CD4-positive, alpha-beta memory T cell (primary cell): ENCODE measurements at regions not wholly inside any gene's neighbourhood (a gene's known extent, or its start where the extent isn't known, plus 50 kb on each side); places are given as distances from the start of the nearest gene placed in this dataset.
A peak's percentile ranks its signal among the peaks of the same experiment; 100 is the strongest.
"Not testable (repeated sequence)": the region's sequence is repeated elsewhere in the genome, so short reads cannot be mapped to it uniquely, and the experiment has no call there.

Experiments used
- CTCF ChIA-PET: fragments of 350-600 bp; sonication (Branson Sonifier 250); formaldehyde crosslinking; loops from one replicate; lab custom pipeline; 2021; ENCODE audit warnings: inconsistent platforms; ENCODE audit not compliant: partially characterized antibody; lab: Charles Lee
- POLR2A ChIA-PET: fragments of 350-600 bp; sonication (Branson Sonifier 250); formaldehyde crosslinking; loops from one replicate; lab custom pipeline; 2021; ENCODE audit not compliant: partially characterized antibody; lab: Charles Lee
- DNase-seq, 5 donors: peaks; one replicate each; pipeline versions ENCODE4 v3.0.0 to v3.0.0-alpha.2; 2020 to 2022; ENCODE audit warnings: mixed read lengths in 1 of 5
- H3K27ac ChIP-seq: one replicate; pipeline ENCODE4 v1.7.0; 2013; ENCODE audit warnings: low read depth, low read length
- H3K27me3 ChIP-seq: 2 replicates; pipeline ENCODE4 v1.7.0; 2013; ENCODE audit warnings: mild to moderate bottlenecking, low read length, moderate library complexity; ENCODE audit not compliant: insufficient read depth
- H3K36me3 ChIP-seq: 2 replicates; pipeline ENCODE4 v1.7.0; 2013; ENCODE audit warnings: mild to moderate bottlenecking, low read length, moderate library complexity; ENCODE audit not compliant: insufficient read depth
- H3K4me1 ChIP-seq: 2 replicates; pipeline ENCODE4 v1.7.0; 2013; ENCODE audit warnings: mild to moderate bottlenecking, low read length, moderate library complexity; ENCODE audit not compliant: insufficient read depth
- H3K4me3 ChIP-seq, 2 donors: one replicate each; pipeline ENCODE4 v1.7.0; 2013; ENCODE audit warnings: low read length in 2 of 2, mild to moderate bottlenecking in 1 of 2
- H3K9me3 ChIP-seq, 2 donors: one replicate each; pipeline ENCODE4 v1.7.0; 2013; ENCODE audit warnings: low read length in 2 of 2, control low read depth in 1 of 2; ENCODE audit not compliant: control insufficient read depth in 1 of 2
- H3K27ac Mint-ChIP-seq, 7 donors: one replicate each; pipeline ENCODE4 v1.8.0; 2020 to 2021; ENCODE audit warnings: mixed read lengths in 7 of 7, mild to moderate bottlenecking in 6 of 7, inconsistent platforms in 3 of 7, moderate library complexity in 3 of 7
- H3K27me3 Mint-ChIP-seq, 2 donors: one replicate each; pipeline ENCODE4 v1.8.0; 2020 to 2021; ENCODE audit warnings: mixed read lengths in 2 of 2
- H3K36me3 Mint-ChIP-seq, 2 donors: one replicate each; pipeline ENCODE4 v1.8.0; 2020 to 2021; ENCODE audit warnings: mixed read lengths in 2 of 2, inconsistent platforms in 1 of 2, mild to moderate bottlenecking in 1 of 2
- H3K4me1 Mint-ChIP-seq, 4 donors: one replicate each; pipeline ENCODE4 v1.8.0; 2020 to 2021; ENCODE audit warnings: mixed read lengths in 4 of 4, mild to moderate bottlenecking in 1 of 4
- H3K4me3 Mint-ChIP-seq, 8 donors: one replicate each; pipeline ENCODE4 v1.8.0; 2020 to 2021; ENCODE audit warnings: mixed read lengths in 8 of 8, mild to moderate bottlenecking in 7 of 8, moderate library complexity in 6 of 8, inconsistent platforms in 3 of 8
- H3K9me3 Mint-ChIP-seq, 8 donors: one replicate each; pipeline ENCODE4 v1.8.0; 2020 to 2021; ENCODE audit warnings: mixed read lengths in 8 of 8, mild to moderate bottlenecking in 5 of 8, inconsistent platforms in 3 of 8, moderate library complexity in 1 of 8
- intact Hi-C: fragments of 100-400 bp; cut with micrococcal nuclease; formaldehyde crosslinking; loops from one replicate; pipeline ENCODE4 v1.15.1; 2023

DNA sequence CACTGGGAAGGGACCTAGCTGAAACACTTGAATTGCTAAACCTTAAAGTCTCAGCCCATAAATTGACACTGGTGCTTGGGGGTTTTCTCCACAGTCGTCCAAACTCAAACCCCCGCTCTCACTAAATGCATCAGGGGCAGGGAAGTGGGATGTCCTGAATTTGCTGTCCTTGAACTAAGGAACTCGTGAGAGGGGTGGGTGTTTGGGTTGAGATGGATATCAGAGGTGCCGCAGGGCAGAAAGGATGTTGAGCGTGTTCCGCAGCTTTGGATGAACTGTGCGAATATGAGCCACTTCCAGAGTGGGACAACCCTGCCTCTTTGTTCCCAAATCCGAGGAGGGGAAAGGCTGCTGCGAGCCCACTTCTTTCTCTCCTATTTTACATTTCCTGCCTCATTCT lies 90.3 kb upstream of the LYZL2 start:
- H3K9me3 Mint-ChIP-seq, result no peaks in the 10 kb centered on the region
- no peaks in the 10 kb centered on the region for H3K36me3 ChIP-seq
- H3K4me3 Mint-ChIP-seq, result no peak overlapping the region
- peaks cover 0 to 1% (median 0%) of the 10 kb centered on the region in 4 donors for H3K4me1 Mint-ChIP-seq
- intact Hi-C loops, result no loop called here
- ChIA-PET POLR2A (no interaction called here), CTCF (interaction anchor here (0.8 to 7.9 kb wide), 9 partner anchors 9 to 80 kb away, joined by 3 to 279 read pairs (median 8); no protein-coding TSS in a partner anchor)
- H3K4me1 ChIP-seq, result no peaks in the 10 kb centered on the region
- H3K27me3 Mint-ChIP-seq, result no peaks in the 10 kb centered on the region
- H3K4me3 ChIP-seq, result no peak overlapping the region
- no peak overlapping the region for H3K27ac Mint-ChIP-seq
- no peaks in the 10 kb centered on the region for H3K36me3 Mint-ChIP-seq
- no peaks in the 10 kb centered on the region for H3K9me3 ChIP-seq
- no peaks in the 10 kb centered on the region for H3K27me3 ChIP-seq
- DNase-seq, result no peak
- H3K27ac ChIP-seq, result no peak overlapping the region

- H3K27ac Mint-ChIP-seq, result peak overlapping the region in 2 of 7 donors; percentile 11 to 84
- H3K36me3 ChIP-seq, result no peaks in the 10 kb centered on the region
- H3K4me3 ChIP-seq, result no peak overlapping the region
- H3K9me3 Mint-ChIP-seq, result peaks cover 0 to 20% (median 14%) of the 10 kb centered on the region in 8 donors
- peaks cover 3 to 11% of the 10 kb centered on the region in 2 donors for H3K36me3 Mint-ChIP-seq
- intact Hi-C loops, result loop anchor here (5.0 to 10.0 kb wide), 2 partner anchors 325 to 1347 kb away; partner anchors contain the start of genes KIF5B and ZNF438
- no peak overlapping the region for H3K4me3 Mint-ChIP-seq
- H3K27me3 ChIP-seq, result no peaks in the 10 kb centered on the region
- POLR2A ChIA-PET, result no interaction called here
- no peaks in the 10 kb centered on the region for H3K27me3 Mint-ChIP-seq
- no peak overlapping the region for H3K27ac ChIP-seq
- CTCF ChIA-PET, result interaction anchor here (0.7 to 2.4 kb wide), 5 partner anchors 8 to 1546 kb away, joined by 3 to 12 read pairs (median 5); no protein-coding TSS in a partner anchor
- peaks cover 14% of the 10 kb centered on the region for H3K4me1 ChIP-seq
- peaks cover 0 to 6% of the 10 kb centered on the region in 2 donors for H3K9me3 ChIP-seq
- no peak for DNase-seq
- H3K4me1 Mint-ChIP-seq, result peaks cover 4 to 18% (median 14%) of the 10 kb centered on the region in 4 donors
These were observed 80.3 kb upstream of the LYZL2 start for GRCh38 chr10:30709700-30710358.

GRCh38 chr10:30709229-30709628 lies 79.7 kb upstream of the LYZL2 start:
- peaks cover 0 to 17% (median 10%) of the 10 kb centered on the region in 8 donors for H3K9me3 Mint-ChIP-seq
- peaks cover 0 to 6% of the 10 kb centered on the region in 2 donors for H3K9me3 ChIP-seq
- intact Hi-C loops, result loop anchor here (5.0 to 10.0 kb wide), 2 partner anchors 326 to 1348 kb away; partner anchors contain the start of genes KIF5B and ZNF438
- H3K36me3 ChIP-seq, result no peaks in the 10 kb centered on the region
- no peak for DNase-seq
- H3K27me3 Mint-ChIP-seq, result no peaks in the 10 kb centered on the region
- CTCF ChIA-PET, result interaction anchor here (0.7 to 2.4 kb wide), 7 partner anchors 9 to 1546 kb away, joined by 3 to 12 read pairs (median 4); no protein-coding TSS in a partner anchor
- H3K4me1 ChIP-seq, result peaks cover 18% of the 10 kb centered on the region
- no peaks in the 10 kb centered on the region for H3K27me3 ChIP-seq
- H3K27ac Mint-ChIP-seq, result peak overlapping the region in 4 of 7 donors; percentile 11 to 84 (median 50)
- H3K4me3 ChIP-seq, result no peak overlapping the region
- H3K36me3 Mint-ChIP-seq, result peaks cover 3 to 5% of the 10 kb centered on the region in 2 donors
- no peak overlapping the region for H3K27ac ChIP-seq
- H3K4me1 Mint-ChIP-seq, result peaks cover 9 to 24% (median 19%) of the 10 kb centered on the region in 4 donors
- POLR2A ChIA-PET, result no interaction called here
- no peak overlapping the region for H3K4me3 Mint-ChIP-seq

- Mint-ChIP-seq H3K4me1 (peaks cover 15 to 34% (median 28%) of the 10 kb centered on the region in 4 donors), H3K4me3 (no peak overlapping the region), H3K36me3 (peaks cover 2 to 3% of the 10 kb centered on the region in 2 donors), H3K27ac (no peak overlapping the region), H3K9me3 (peaks cover 0 to 7% (median 3%) of the 10 kb centered on the region in 8 donors), H3K27me3 (no peaks in the 10 kb centered on the region)
- no peak for DNase-seq
- H3K27me3 ChIP-seq, result no peaks in the 10 kb centered on the region
- H3K27ac ChIP-seq, result no peak overlapping the region
- H3K9me3 ChIP-seq, result no peaks in the 10 kb centered on the region
- intact Hi-C loops, result loop anchor here (5.0 to 10.0 kb wide), 2 partner anchors 327 to 1349 kb away; partner anchors contain the start of genes KIF5B and ZNF438
- ChIA-PET CTCF (interaction anchor here (1.0 to 2.4 kb wide), 5 partner anchors 10 to 22 kb away, joined by 3 to 12 read pairs (median 4); no protein-coding TSS in a partner anchor), POLR2A (no interaction called here)
- H3K4me1 ChIP-seq, result peaks cover 28% of the 10 kb centered on the region
- H3K4me3 ChIP-seq, result no peak overlapping the region
- H3K36me3 ChIP-seq, result no peaks in the 10 kb centered on the region
These were observed 78.7 kb upstream of the LYZL2 start for GRCh38 chr10:30708234-30708633.

DNA sequence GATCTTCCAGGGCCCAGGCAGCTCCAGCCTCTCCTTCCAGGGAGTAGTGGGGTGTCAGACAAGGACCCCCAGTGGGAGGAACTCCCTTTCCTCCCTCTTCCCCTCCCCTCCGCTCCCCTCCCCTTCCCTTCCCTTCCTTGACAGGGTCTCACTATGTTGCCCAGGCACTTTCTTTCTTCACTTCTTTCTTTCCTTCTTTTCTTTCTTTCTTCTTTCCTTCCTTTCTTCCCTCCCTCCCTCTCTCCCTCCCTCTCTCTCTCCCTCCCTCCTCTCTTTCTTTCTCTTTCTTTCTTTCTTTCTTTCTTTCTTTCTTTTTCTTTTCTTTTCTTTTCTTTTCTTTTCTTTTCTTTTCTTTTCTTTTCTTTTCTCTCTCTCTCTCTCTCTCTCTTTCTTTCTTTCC lies 76.6 kb upstream of the LYZL2 start:
- Histone ChIP-seq H3K4me1 (peaks cover 48% of the 10 kb centered on the region), H3K27ac (peak overlapping the region; percentile 70)
- not testable (repeated sequence) for H3K36me3 ChIP-seq, H3K27me3 ChIP-seq, H3K9me3 Mint-ChIP-seq, DNase-seq, H3K9me3 ChIP-seq, H3K36me3 Mint-ChIP-seq, H3K4me3 ChIP-seq, H3K27me3 Mint-ChIP-seq
- peak overlapping the region in 2 of 8 donors; percentile 20 to 25 for H3K4me3 Mint-ChIP-seq
- peak overlapping the region; percentile 64 to 98 (median 96) for H3K27ac Mint-ChIP-seq
- ChIA-PET CTCF (interaction anchor here (1.6 to 5.7 kb wide), 3 partner anchors 12 to 25 kb away, joined by 4 to 67 read pairs (median 38); no protein-coding TSS in a partner anchor), POLR2A (interaction anchor here (0.7 to 3.7 kb wide), 3 partner anchors 10 to 106 kb away, joined by 3 to 18 read pairs (median 6); no protein-coding TSS in a partner anchor)
- peaks cover 30 to 51% (median 43%) of the 10 kb centered on the region in 4 donors for H3K4me1 Mint-ChIP-seq
- intact Hi-C loops, result loop anchor here (5.0 to 10.0 kb wide), 2 partner anchors 329 to 1351 kb away; partner anchors contain the start of genes KIF5B and ZNF438

GRCh38 chr10:30705625-30706149 lies 76.1 kb upstream of the LYZL2 start:
- no peaks in the 10 kb centered on the region for H3K27me3 Mint-ChIP-seq
- ChIA-PET POLR2A (interaction anchor here (1.1 to 3.7 kb wide), 3 partner anchors 10 to 79 kb away, joined by 5 to 18 read pairs (median 6); no protein-coding TSS in a partner anchor), CTCF (interaction anchor here (1.6 to 5.7 kb wide), 3 partner anchors 12 to 25 kb away, joined by 4 to 67 read pairs (median 38); no protein-coding TSS in a partner anchor)
- Histone ChIP-seq H3K4me3 (no peak overlapping the region), H3K27me3 (no peaks in the 10 kb centered on the region), H3K4me1 (peaks cover 53% of the 10 kb centered on the region), H3K36me3 (no peaks in the 10 kb centered on the region), H3K9me3 (no peaks in the 10 kb centered on the region), H3K27ac (peak overlapping the region; percentile 70)
- H3K4me1 Mint-ChIP-seq, result peaks cover 30 to 56% (median 47%) of the 10 kb centered on the region in 4 donors
- H3K36me3 Mint-ChIP-seq, result no peaks in the 10 kb centered on the region
- DNase-seq, result no peak
- H3K9me3 Mint-ChIP-seq, result no peaks in the 10 kb centered on the region
- intact Hi-C loops, result loop anchor here (1.0 to 10.0 kb wide), 4 partner anchors 9 to 1352 kb away; partner anchors contain the start of genes KIF5B and ZNF438
- H3K27ac Mint-ChIP-seq, result peak overlapping the region; percentile 93 to 98 (median 96)
- peak overlapping the region; percentile 86 to 92 (median 90) for H3K4me3 Mint-ChIP-seq
